ENCODE measurements at regions not wholly inside any gene's neighbourhood (a gene's known extent, or its start where the extent isn't known, plus 50 kb on each side); places are given as distances from the start of the nearest gene placed in this dataset.

- no peak overlapping the region for H3K27ac ChIP-seq
- no peak for DNase-seq
- no peak overlapping the region for H3K4me3 ChIP-seq
- H3K27me3 ChIP-seq, result no peaks in the 10 kb centered on the region
- H3K4me1 ChIP-seq, result no peaks in the 10 kb centered on the region
- ATAC-seq, result no peak
- H3K9me3 ChIP-seq, result peaks cover 0 to 21% of the 10 kb centered on the region in 2 donors
- TF ChIP-seq CTCF (IDR thresholded peaks at IDR 0.05), result no peak
- H3K36me3 ChIP-seq, result no peaks in the 10 kb centered on the region
- intact Hi-C loops (cut with DNase I), result no loop called here
Measured at GRCh38 chr9:28179893-28180292, 606.6 kb upstream of the C9orf72 start.

DNA sequence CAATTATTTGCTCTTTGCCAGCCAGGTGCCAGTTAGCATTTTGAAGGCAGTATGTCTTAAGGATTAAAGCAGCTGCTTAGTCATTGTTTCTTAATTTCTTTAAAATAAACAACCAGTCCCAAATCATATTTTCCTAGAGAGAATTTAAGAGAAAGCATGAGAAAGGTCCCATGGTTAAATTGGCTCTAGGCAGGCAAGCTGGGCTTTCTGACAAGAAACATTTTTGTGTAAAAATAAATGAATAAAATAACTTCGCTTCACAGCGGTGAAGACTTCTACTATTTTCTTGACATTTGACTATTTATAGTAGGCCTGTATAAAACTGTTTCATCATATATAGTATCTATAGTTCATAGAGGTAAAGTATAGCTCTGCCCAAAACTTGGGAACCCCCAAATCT is 617.7 kb upstream of the C9orf72 start:
- ATAC-seq, result no peak
- DNase-seq, result no peak
- no peaks in the 10 kb centered on the region for H3K36me3 ChIP-seq
- intact Hi-C loops (cut with DNase I), result no loop called here
- no peak overlapping the region for H3K4me3 ChIP-seq
- no peaks in the 10 kb centered on the region for H3K4me1 ChIP-seq
- H3K27me3 ChIP-seq, result no peaks in the 10 kb centered on the region
- no peak overlapping the region for H3K27ac ChIP-seq
- TF ChIP-seq CTCF (IDR thresholded peaks at IDR 0.05), result no peak
- H3K9me3 ChIP-seq, result peaks cover 0 to 54% of the 10 kb centered on the region in 2 donors

DNA sequence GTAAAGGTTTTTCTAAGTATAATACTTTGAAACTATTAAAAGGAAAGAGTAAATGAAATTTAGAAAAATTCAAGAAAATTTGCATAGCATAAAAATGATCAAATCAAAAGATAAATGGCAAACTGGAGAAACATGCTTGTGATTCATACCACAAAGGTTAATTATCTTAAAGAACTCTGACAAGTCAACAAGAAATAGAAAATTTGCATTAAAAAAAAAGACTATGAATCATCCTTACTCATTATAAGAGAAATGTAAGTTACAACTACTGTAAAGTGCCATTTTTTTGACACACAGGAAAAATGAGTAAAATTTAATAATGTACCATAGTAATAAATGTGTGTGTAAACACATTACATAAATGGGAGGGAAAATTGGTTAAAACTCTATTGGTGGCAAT is 624.4 kb upstream of the C9orf72 start:
- intact Hi-C loops (cut with DNase I), result no loop called here
- H3K4me1 ChIP-seq, result no peaks in the 10 kb centered on the region
- TF ChIP-seq CTCF (IDR thresholded peaks at IDR 0.05), result no peak
- no peaks in the 10 kb centered on the region for H3K27me3 ChIP-seq
- no peaks in the 10 kb centered on the region for H3K36me3 ChIP-seq
- ATAC-seq (no peak), DNase-seq (no peak)
- no peak overlapping the region for H3K4me3 ChIP-seq
- H3K9me3 ChIP-seq, result peaks cover 0 to 6% of the 10 kb centered on the region in 2 donors
- H3K27ac ChIP-seq, result no peak overlapping the region

- no peak for TF ChIP-seq CTCF (IDR thresholded peaks at IDR 0.05)
- Histone ChIP-seq H3K9me3 (no peaks in the 10 kb centered on the region), H3K27ac (no peak overlapping the region), H3K36me3 (no peaks in the 10 kb centered on the region), H3K4me1 (no peaks in the 10 kb centered on the region), H3K4me3 (no peak overlapping the region), H3K27me3 (no peaks in the 10 kb centered on the region)
- no peak for ATAC-seq
- DNase-seq, result no peak
- intact Hi-C loops (cut with DNase I), result no loop called here
Measured at GRCh38 chr9:28203036-28203435, 629.8 kb upstream of the C9orf72 start.

GRCh38 chr9:28206280-28206679 is 633.0 kb upstream of the C9orf72 start:
- no peak for DNase-seq
- no peak overlapping the region for H3K4me3 ChIP-seq

More at GRCh38 chr9:28206280-28206679, 633.0 kb upstream of the C9orf72 start:
- H3K27ac ChIP-seq, result no peak overlapping the region
- no peaks in the 10 kb centered on the region for H3K4me1 ChIP-seq
- intact Hi-C loops (cut with DNase I), result no loop called here
- H3K27me3 ChIP-seq, result no peaks in the 10 kb centered on the region
- no peak for ATAC-seq
- no peak for TF ChIP-seq CTCF (IDR thresholded peaks at IDR 0.05)
- no peaks in the 10 kb centered on the region for H3K36me3 ChIP-seq
- H3K9me3 ChIP-seq, result no peaks in the 10 kb centered on the region
